GM19025 (cell line): ENCODE measurements at regions not wholly inside any gene's neighbourhood (a gene's known extent, or its start where the extent isn't known, plus 50 kb on each side); places are given as distances from the start of the nearest gene placed in this dataset.

Experiments used
- ATAC-seq: cut with Tn5 transposase; IDR thresholded peaks from one replicate; pipeline ENCODE4 v1.9.1; 2021; ENCODE audit warnings: mild to moderate bottlenecking, low read depth, moderate library complexity; ENCODE audit not compliant: unreplicated experiment

GRCh38 chr10:1952126-1953095, 215.1 kb upstream of the ADARB2 start:
- no peak for ATAC-seq

- no peak for ATAC-seq
These were observed 213.6 kb upstream of the ADARB2 start for GRCh38 chr10:1950803-1951495.

- no peak for ATAC-seq
These were observed 210.2 kb upstream of the ADARB2 start for GRCh38 chr10:1947464-1948003.

DNA sequence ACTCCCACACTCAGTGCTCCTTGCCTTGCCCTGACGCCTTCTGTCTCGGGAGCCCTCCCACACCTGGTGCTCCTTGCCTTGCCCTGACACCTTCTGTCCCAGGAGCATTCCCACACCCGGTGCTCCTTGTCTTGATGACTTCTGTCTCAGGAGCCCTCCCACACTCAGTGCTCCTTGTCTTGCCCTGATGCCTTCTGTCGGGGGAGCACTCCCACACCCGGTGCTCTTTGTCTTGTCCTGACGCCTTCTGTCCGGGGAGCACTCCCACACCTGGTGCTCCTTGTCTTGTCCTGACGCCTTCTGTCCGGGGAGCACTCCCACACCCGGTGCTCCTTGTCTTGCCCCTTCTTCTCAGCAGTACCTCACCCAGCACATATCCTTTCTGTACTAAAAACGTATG, 207.2 kb upstream of the ADARB2 start:
- no peak for ATAC-seq

DNA sequence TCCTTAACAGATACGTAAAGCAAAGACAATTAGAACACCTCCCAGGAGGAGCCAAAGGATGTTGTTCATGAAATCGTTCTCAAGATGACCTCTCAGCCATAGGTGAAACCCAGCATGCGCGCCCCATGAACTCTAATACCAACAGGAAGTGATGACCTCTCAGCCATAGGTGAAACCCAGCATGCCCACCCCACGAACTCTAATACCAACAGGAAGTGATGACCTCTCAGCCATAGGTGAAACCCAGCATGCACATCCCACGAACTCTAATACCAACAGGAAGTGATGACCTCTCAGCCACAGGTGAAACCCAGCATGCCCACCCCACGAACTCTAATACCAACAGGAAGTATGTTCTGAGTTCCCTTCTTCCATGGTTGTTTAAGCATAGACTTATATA, 205.2 kb upstream of the ADARB2 start:
- ATAC-seq: no peak

- no peak for ATAC-seq
These were observed 201.7 kb upstream of the ADARB2 start for GRCh38 chr10:1939016-1939415.

DNA sequence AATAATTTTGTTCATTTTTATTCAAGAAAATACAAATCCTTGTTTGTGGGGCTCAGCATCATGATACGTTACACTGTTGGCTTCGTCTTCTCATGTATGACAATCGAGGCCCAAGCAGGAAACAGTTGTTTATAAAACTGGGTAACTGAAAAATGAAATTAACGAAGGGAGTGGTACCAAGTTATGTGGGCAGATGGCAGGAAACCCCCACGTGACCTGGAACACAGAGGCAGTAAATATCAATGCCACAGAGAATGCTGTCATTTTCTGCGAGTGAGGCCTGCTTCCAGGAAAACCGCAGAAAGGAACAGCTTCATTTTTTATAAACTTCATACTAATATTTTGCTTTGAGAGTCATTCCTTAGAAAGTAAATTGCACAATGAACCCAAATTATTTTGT, 201.0 kb upstream of the ADARB2 start:
- no peak for ATAC-seq

- no peak for ATAC-seq
These were observed 198.6 kb upstream of the ADARB2 start for GRCh38 chr10:1935912-1936311.

GRCh38 chr10:1933215-1933614, 195.9 kb upstream of the ADARB2 start:
- no peak for ATAC-seq

DNA sequence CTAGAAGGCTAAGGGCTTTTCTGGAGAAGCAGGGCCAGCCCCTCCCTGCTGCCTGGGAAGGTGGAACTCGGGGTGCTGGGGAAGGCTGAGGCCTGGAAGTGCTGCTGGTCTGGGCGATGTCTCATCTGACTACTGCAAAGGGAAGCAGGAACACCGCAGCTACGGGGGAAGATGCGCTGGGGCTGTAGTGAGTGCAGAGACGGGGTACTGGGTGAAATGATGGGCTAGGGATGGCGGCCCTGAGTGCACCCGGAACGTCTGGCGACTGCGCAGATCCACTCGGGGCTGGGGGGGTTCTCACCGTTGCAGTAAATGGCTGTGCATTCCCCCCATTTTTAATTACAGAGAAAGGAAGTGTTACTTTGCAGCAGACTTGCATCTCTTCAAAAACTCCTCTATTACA, 195.4 kb upstream of the ADARB2 start:
- ATAC-seq: no peak

- ATAC-seq: no peak
These were observed 191.3 kb upstream of the ADARB2 start for GRCh38 chr10:1928606-1929005.

DNA sequence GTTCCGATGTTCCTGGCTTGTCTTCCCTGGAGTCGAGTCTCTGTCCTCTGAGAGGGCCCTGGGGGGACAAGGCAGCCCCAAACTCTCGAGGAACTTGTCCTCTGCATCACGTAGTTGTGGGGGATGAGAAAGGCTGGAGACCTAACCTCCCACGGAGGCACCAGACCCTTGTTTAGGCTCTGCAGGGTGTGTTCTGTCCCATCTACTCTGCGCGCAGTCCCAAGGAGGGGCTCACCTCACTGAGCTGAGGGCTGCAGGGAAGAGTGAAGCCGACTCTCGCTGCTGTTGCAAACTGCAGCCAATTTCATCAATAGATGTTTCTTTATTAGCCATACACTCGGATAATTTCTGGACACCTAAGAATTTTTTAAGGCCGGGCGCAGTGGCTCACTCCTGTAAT, 186.7 kb upstream of the ADARB2 start:
- ATAC-seq: no peak

DNA sequence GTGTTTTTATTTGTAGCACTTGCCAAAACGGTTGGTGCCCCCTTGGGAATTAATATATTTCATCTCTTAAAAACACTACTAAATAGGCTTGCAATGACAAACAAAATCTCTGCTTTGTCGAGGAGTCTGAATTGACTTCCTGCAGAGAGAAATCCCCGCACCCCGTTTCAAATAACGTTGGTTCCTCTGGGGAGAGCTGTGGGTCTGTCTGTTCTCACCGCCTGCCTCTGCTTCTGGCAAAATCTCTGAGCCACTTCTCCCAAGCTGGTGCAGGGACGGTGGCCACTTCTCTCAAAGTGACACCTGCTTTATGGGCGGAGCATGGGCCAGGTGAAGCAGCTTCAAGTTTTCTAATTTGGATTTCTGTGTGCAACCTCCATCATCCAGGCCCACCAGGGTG, 186.3 kb upstream of the ADARB2 start:
- ATAC-seq: no peak

GRCh38 chr10:1920941-1921340, 183.6 kb upstream of the ADARB2 start:
- no peak for ATAC-seq

GRCh38 chr10:1920127-1920526, 182.8 kb upstream of the ADARB2 start:
- no peak for ATAC-seq

- no peak for ATAC-seq
These were observed 174.4 kb upstream of the ADARB2 start for GRCh38 chr10:1911771-1912170.

- ATAC-seq: no peak
These were observed 166.7 kb upstream of the ADARB2 start for GRCh38 chr10:1903982-1904381.

DNA sequence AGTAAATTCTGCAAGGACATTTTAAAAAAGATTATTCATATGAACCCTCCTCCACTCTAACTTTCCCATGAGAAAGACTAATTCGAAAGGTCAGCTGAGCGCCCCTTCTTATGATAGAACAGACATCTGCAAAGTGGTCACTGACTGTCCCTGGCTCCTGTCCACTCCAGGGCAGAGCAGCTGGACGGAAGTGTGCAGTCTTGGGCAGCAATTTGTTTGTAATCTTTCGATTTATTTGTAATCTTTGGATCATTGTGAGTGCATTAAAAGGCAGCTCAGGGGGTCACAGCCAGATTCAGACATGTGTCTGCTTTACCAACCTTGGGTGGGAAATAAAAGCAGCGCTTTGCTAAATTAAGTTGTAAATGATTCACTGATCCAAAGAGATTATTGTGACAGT, 158.8 kb upstream of the ADARB2 start:
- no peak for ATAC-seq

DNA sequence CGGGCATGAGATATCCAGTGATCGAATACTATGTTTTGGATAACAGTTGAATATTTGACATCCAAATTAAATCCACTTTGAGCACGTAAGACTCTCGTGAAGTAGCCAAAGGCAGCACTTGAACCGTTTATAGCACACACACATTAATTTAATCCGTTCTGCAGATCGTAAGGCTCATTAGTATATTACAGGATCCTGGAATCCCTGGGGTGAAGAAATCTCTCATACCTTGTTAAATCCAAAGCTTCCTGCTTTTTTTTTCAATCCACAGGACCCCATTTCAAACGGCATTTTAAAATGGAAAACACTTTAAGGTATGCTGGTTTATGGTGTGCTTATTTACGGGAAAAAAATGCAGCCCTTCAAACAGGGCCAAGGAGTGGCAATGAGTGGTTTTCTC, 158.4 kb upstream of the ADARB2 start:
- ATAC-seq: no peak

- no peak for ATAC-seq
These were observed 157.6 kb upstream of the ADARB2 start for GRCh38 chr10:1894912-1895311.

DNA sequence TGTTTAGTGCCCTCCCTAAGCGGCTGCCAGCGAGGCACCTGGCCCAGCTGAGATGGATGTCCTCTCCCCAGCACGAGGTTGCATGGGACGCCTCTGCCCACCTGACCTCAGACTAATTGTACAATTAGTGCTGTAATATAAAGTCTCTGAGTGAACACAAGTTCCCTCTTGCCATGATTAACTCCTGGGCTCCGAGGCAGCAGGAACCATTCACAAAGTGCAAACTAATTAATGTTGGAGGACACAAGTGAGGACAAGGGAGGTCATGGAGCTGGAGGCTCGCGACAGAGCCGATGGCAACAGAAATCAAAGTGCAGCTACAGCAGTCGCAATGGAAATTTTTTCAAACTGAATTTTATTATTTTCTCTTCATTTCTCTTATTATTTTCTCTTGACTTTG, 156.6 kb upstream of the ADARB2 start:
- no peak for ATAC-seq

DNA sequence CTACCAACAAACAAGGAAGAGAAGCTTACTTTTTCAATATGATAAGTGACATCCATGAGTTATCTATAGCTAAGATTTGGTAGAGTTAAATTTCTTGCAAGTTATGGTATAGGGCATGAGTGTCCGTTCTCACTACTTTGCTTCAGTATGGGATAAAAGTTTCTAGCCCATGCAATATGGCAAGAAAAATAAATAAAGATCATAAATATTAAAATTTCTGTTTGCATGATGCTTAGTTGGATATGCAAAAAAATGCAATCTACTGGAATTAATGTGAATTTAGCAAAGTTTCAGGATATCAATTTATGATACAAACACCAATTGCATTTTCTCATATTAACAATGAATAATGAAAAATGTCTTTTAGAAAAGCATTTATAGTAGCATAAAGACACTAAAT, 148.7 kb upstream of the ADARB2 start:
- no peak for ATAC-seq
